HL-60 (cell line): ENCODE measurements at regions not wholly inside any gene's neighbourhood (a gene's known extent, or its start where the extent isn't known, plus 50 kb on each side); places are given as distances from the start of the nearest gene placed in this dataset.

Source experiments
- CTCF ChIP-seq: IDR thresholded peaks from one replicate; pipeline ENCODE4 v1.5.1; 2011; ENCODE audit warnings: low read length, control low read depth, inconsistent platforms; ENCODE audit not compliant: insufficient read depth
- POLR2AphosphoS5 ChIP-seq: IDR thresholded peaks from 2 replicates; pipeline ENCODE4 v1.6.1; 2012; ENCODE audit warnings: low read depth

- TF ChIP-seq CTCF (peak; percentile 78), POLR2AphosphoS5 (no peak)
Observed at GRCh38 chr16:85296859-85297660, 184.8 kb upstream of the CIBAR2 start.
